Stimulated activated CD4-positive, alpha-beta T cell treated with anti-CD3 and anti-CD28 coated beads, Interleukin-12 subunit alpha, Interleukin-12 subunit beta, amount 100 ng/mL, for 48 hours (primary cell): ENCODE measurements at regions not wholly inside any gene's neighbourhood (a gene's known extent, or its start where the extent isn't known, plus 50 kb on each side); places are given as distances from the start of the nearest gene placed in this dataset.
A peak's percentile ranks its signal among the peaks of the same experiment; 100 is the strongest.
"Not testable (repeated sequence)": the region's sequence is repeated elsewhere in the genome, so short reads cannot be mapped to it uniquely, and the experiment has no call there.

Experiments
- DNase-seq, 3 donors: peaks; one replicate each; pipeline ENCODE4 v3.0.0-alpha.2; 2020; ENCODE audit warnings: low read depth in 2 of 3, low spot score in 1 of 3

- DNase-seq, result no peak
Measured at GRCh38 chr4:27628609-27629008, 768.0 kb downstream of the STIM2 start.

- DNase-seq, result no peak
Measured at GRCh38 chr4:27629532-27630225, 769.0 kb downstream of the STIM2 start.

GRCh38 chr4:27635936-27636913 lies 775.6 kb downstream of the STIM2 start:
- no peak for DNase-seq

- DNase-seq, result no peak
Measured at GRCh38 chr4:27638163-27638915, 777.7 kb downstream of the STIM2 start.

GRCh38 chr4:27643101-27643500 lies 782.5 kb downstream of the STIM2 start:
- DNase-seq, result no peak

- no peak for DNase-seq
Measured at GRCh38 chr4:27648416-27648815, 787.8 kb downstream of the STIM2 start.

GRCh38 chr4:27662426-27662825 lies 801.8 kb downstream of the STIM2 start:
- DNase-seq, result no peak

GRCh38 chr4:27666943-27667342 lies 806.3 kb downstream of the STIM2 start:
- DNase-seq, result no peak

GRCh38 chr4:27668001-27668400 lies 807.4 kb downstream of the STIM2 start:
- DNase-seq, result no peak

GRCh38 chr4:27678027-27678426 lies 817.4 kb downstream of the STIM2 start:
- no peak for DNase-seq

GRCh38 chr4:27684610-27685011 lies 824.0 kb downstream of the STIM2 start:
- DNase-seq, result peak in 2 of 3 donors; percentile 1 to 9

GRCh38 chr4:27685091-27685490 lies 824.5 kb downstream of the STIM2 start:
- DNase-seq, result no peak

- DNase-seq, result no peak
Measured at GRCh38 chr4:27685947-27686346, 825.3 kb downstream of the STIM2 start.

- DNase-seq, result no peak
Measured at GRCh38 chr4:27692158-27692557, 831.5 kb downstream of the STIM2 start.

GRCh38 chr4:27692868-27693634 lies 832.4 kb downstream of the STIM2 start:
- DNase-seq, result no peak

- DNase-seq, result not testable (repeated sequence)
Measured at GRCh38 chr4:27696257-27696656, 835.6 kb downstream of the STIM2 start.

GRCh38 chr4:27701606-27702005 lies 841.0 kb downstream of the STIM2 start:
- no peak for DNase-seq

- DNase-seq, result no peak
Measured at GRCh38 chr4:27702730-27703431, 842.2 kb downstream of the STIM2 start.

- no peak for DNase-seq
Measured at GRCh38 chr4:27703771-27704170, 843.1 kb downstream of the STIM2 start.

- no peak for DNase-seq
Measured at GRCh38 chr4:27711041-27711440, 850.4 kb downstream of the STIM2 start.
